Naive thymus-derived CD4-positive, alpha-beta T cell (primary cell): ENCODE measurements at regions not wholly inside any gene's neighbourhood (a gene's known extent, or its start where the extent isn't known, plus 50 kb on each side); places are given as distances from the start of the nearest gene placed in this dataset.
"Not testable (repeated sequence)": the region's sequence is repeated elsewhere in the genome, so short reads cannot be mapped to it uniquely, and the experiment has no call there.

ENCODE experiments used
- ATAC-seq: fragments of 150-1000 bp; cut with Tn5 transposase; 2 replicates; pipeline ENCODE4 v1.10.0; 2021; ENCODE audit warnings: mild to moderate bottlenecking, moderate library complexity
- CTCF ChIA-PET: fragments of 350-600 bp; sonication (Branson Sonifier 250); formaldehyde crosslinking; loops from one replicate; lab custom pipeline; 2021; ENCODE audit warnings: antibody characterized with exemption; lab: Charles Lee
- POLR2A ChIA-PET: fragments of 350-600 bp; sonication (Branson Sonifier 250); formaldehyde crosslinking; loops from one replicate; lab custom pipeline; 2021; ENCODE audit warnings: antibody characterized with exemption, inconsistent platforms; lab: Charles Lee
- DNase-seq, 9 donors: peaks; one replicate each; pipeline versions ENCODE4 v3.0.0 to v3.0.0-alpha.2; 2020 to 2022; ENCODE audit warnings: mixed read lengths in 1 of 9
- H3K27ac ChIP-seq: one replicate; pipeline ENCODE4 v1.7.0; 2013; ENCODE audit warnings: mild to moderate bottlenecking, low read depth, low read length, moderate library complexity
- H3K27me3 ChIP-seq, 2 donors: one replicate each; pipeline ENCODE4 v1.7.0; 2013; ENCODE audit warnings: low read length in 2 of 2, mild to moderate bottlenecking in 2 of 2, moderate library complexity in 2 of 2; ENCODE audit not compliant: control insufficient read depth in 2 of 2, insufficient read depth in 2 of 2
- H3K36me3 ChIP-seq, 3 experiments: 1 replicate in 2 of 3; 2 replicates in 1 of 3; pipeline ENCODE4 v1.7.0; 2013; ENCODE audit warnings: low read length in 3 of 3, mild to moderate bottlenecking in 3 of 3, moderate library complexity in 1 of 3; ENCODE audit not compliant: insufficient read depth in 3 of 3, control insufficient read depth in 2 of 3
- H3K4me1 ChIP-seq, 2 donors: one replicate each; pipeline ENCODE4 v1.7.0; 2013; ENCODE audit warnings: low read length in 2 of 2, mild to moderate bottlenecking in 2 of 2, moderate library complexity in 1 of 2; ENCODE audit not compliant: control insufficient read depth in 2 of 2, insufficient read depth in 2 of 2
- H3K4me3 ChIP-seq: 2 replicates; pipeline ENCODE4 v1.7.0; 2013; ENCODE audit warnings: mild to moderate bottlenecking, low read length
- H3K9me3 ChIP-seq, 3 experiments: 1 replicate in 2 of 3; 2 replicates in 1 of 3; pipeline ENCODE4 v1.7.0; 2013; ENCODE audit warnings: low read length in 3 of 3; ENCODE audit not compliant: control insufficient read depth in 2 of 3
- H3K27ac Mint-ChIP-seq, 9 donors: one replicate each; pipeline ENCODE4 v1.8.0; 2020 to 2022; ENCODE audit warnings: mixed read lengths in 9 of 9, mild to moderate bottlenecking in 8 of 9, moderate library complexity in 5 of 9, inconsistent platforms in 2 of 9
- H3K27me3 Mint-ChIP-seq, 5 donors: one replicate each; pipeline ENCODE4 v1.8.0; 2021 to 2022; ENCODE audit warnings: mixed read lengths in 5 of 5, mild to moderate bottlenecking in 1 of 5
- H3K36me3 Mint-ChIP-seq, 5 donors: one replicate each; pipeline ENCODE4 v1.8.0; 2020 to 2022; ENCODE audit warnings: mixed read lengths in 5 of 5, mild to moderate bottlenecking in 3 of 5, inconsistent platforms in 1 of 5
- H3K4me1 Mint-ChIP-seq, 7 donors: one replicate each; pipeline ENCODE4 v1.8.0; 2020 to 2022; ENCODE audit warnings: mixed read lengths in 7 of 7, mild to moderate bottlenecking in 3 of 7, inconsistent platforms in 1 of 7
- H3K4me3 Mint-ChIP-seq, 10 donors: one replicate each; pipeline ENCODE4 v1.8.0; 2020 to 2022; ENCODE audit warnings: mild to moderate bottlenecking in 10 of 10, mixed read lengths in 10 of 10, moderate library complexity in 6 of 10, inconsistent platforms in 2 of 10
- H3K9me3 Mint-ChIP-seq, 11 donors: one replicate each; pipeline ENCODE4 v1.8.0; 2020 to 2022; ENCODE audit warnings: mixed read lengths in 11 of 11, mild to moderate bottlenecking in 4 of 11, inconsistent platforms in 1 of 11, moderate library complexity in 1 of 11
- intact Hi-C, 2 donors: fragments of 100-400 bp; cut with micrococcal nuclease; formaldehyde crosslinking; loops; one replicate each; pipeline ENCODE4 v1.15.1; 2023

DNA sequence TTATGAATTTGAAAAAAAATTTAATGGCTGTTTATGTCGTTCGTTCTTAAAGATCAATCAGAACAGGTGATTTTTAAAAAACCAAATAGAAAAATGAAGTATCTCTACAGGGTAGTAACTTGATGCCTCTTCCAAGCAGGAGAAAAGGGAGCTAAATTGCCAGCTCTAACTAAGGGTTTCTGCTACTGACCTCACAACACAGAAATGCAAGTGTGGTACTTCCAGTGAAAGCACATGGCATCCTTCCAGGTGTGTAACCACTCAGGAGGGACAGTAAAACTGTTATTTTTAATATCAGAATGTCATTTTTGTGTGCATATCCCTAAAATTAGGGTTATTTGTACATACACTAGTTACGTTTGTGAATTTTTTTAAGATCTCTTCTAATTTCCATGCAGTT, 116.8 kb upstream of the ZCCHC13 start:
- ATAC-seq (no peak), DNase-seq (no peak)
- POLR2A ChIA-PET = no interaction called here
- Mint-ChIP-seq H3K9me3 (peaks cover 0 to 9% (median 0%) of the 10 kb centered on the region in 11 donors), H3K27ac (no peak overlapping the region), H3K4me1 (no peaks in the 10 kb centered on the region), H3K27me3 (no peaks in the 10 kb centered on the region), H3K4me3 (no peak overlapping the region), H3K36me3 (no peaks in the 10 kb centered on the region)
- intact Hi-C loops = no loop called here
- Histone ChIP-seq H3K4me3 (no peak overlapping the region), H3K4me1 (no peaks in the 10 kb centered on the region), H3K27me3 (no peaks in the 10 kb centered on the region), H3K9me3 (no peaks in the 10 kb centered on the region), H3K27ac (no peak overlapping the region), H3K36me3 (no peaks in the 10 kb centered on the region)
- CTCF ChIA-PET = no interaction called here

DNA sequence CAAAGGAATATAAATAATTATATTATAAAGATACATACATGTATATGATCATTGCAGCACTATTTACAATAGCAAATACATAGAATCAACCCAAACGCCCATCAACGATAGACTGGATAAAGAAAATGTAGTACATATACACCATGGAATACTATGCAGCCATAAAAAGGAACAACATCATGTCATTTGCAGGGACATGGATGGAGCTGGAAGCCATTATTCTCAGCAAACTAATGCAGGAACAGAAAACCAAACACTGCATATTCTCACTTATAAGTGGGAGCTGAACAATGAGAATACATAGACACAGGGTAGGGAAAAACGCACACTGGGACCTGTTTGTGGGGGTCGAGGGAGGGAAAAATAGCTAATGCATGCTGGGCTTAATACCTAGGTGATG, 120.9 kb upstream of the ZCCHC13 start:
- CTCF ChIA-PET, H3K36me3 ChIP-seq, H3K4me1 Mint-ChIP-seq, H3K27ac Mint-ChIP-seq, intact Hi-C loops, H3K4me3 ChIP-seq, H3K9me3 Mint-ChIP-seq, H3K36me3 Mint-ChIP-seq, DNase-seq, H3K27me3 ChIP-seq, H3K4me1 ChIP-seq, ATAC-seq, H3K27me3 Mint-ChIP-seq, H3K27ac ChIP-seq, POLR2A ChIA-PET, H3K9me3 ChIP-seq, H3K4me3 Mint-ChIP-seq: not testable (repeated sequence)

- POLR2A ChIA-PET, DNase-seq, H3K9me3 ChIP-seq, CTCF ChIA-PET, H3K9me3 Mint-ChIP-seq, H3K36me3 Mint-ChIP-seq, H3K4me1 Mint-ChIP-seq, ATAC-seq, H3K27ac ChIP-seq, H3K27me3 ChIP-seq, H3K4me3 ChIP-seq, H3K27me3 Mint-ChIP-seq, H3K4me3 Mint-ChIP-seq, intact Hi-C loops, H3K4me1 ChIP-seq, H3K36me3 ChIP-seq, H3K27ac Mint-ChIP-seq: not testable (repeated sequence)
Observed at GRCh38 chrX:74181976-74182375, 122.0 kb upstream of the ZCCHC13 start.

DNA sequence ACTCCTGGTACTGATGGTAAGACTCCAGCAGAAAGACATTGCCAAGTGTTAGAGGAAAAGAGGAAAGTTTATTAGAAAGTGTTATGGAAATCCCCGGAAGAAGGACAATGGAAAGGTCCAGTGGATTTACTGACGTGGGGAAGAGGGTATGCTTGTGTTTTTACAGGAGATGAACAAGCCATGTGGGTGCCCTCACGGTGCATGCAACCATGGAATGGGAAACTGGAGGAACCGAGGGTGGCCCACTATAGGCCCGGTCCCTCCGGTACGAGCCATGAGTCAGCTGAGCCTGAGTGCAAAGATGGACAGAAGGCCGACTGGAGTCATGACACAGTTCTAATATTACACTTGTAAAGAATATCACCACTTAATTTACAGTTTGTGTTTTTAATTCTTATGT, 123.3 kb upstream of the ZCCHC13 start:
- ChIA-PET POLR2A (no interaction called here), CTCF (no interaction called here)
- DNase-seq = no peak
- H3K27me3 ChIP-seq = no peaks in the 10 kb centered on the region
- Mint-ChIP-seq H3K36me3 (peaks cover 0 to 1% (median 0%) of the 10 kb centered on the region in 5 donors), H3K27ac (no peak overlapping the region), H3K4me3 (no peak overlapping the region), H3K9me3 (peaks cover 0 to under 1% (median 0%) of the 10 kb centered on the region in 11 donors), H3K4me1 (no peaks in the 10 kb centered on the region), H3K27me3 (no peaks in the 10 kb centered on the region)
- intact Hi-C loops = no loop called here
- H3K4me3 ChIP-seq = no peak overlapping the region
- H3K4me1 ChIP-seq = no peaks in the 10 kb centered on the region
- no peaks in the 10 kb centered on the region for H3K36me3 ChIP-seq
- ATAC-seq = no peak
- H3K9me3 ChIP-seq = no peaks in the 10 kb centered on the region
- H3K27ac ChIP-seq = no peak overlapping the region

- no peak for DNase-seq
- Mint-ChIP-seq H3K36me3 (peaks cover 0 to 8% (median 0%) of the 10 kb centered on the region in 5 donors), H3K27me3 (no peaks in the 10 kb centered on the region), H3K4me1 (no peaks in the 10 kb centered on the region), H3K9me3 (peaks cover 0 to 4% (median 0%) of the 10 kb centered on the region in 11 donors), H3K27ac (no peak overlapping the region), H3K4me3 (no peak overlapping the region)
- ATAC-seq = no peak
- Histone ChIP-seq H3K4me1 (no peaks in the 10 kb centered on the region), H3K9me3 (no peaks in the 10 kb centered on the region), H3K36me3 (no peaks in the 10 kb centered on the region), H3K27me3 (no peaks in the 10 kb centered on the region), H3K27ac (no peak overlapping the region), H3K4me3 (no peak overlapping the region)
- intact Hi-C loops = no loop called here
- POLR2A ChIA-PET = no interaction called here
- CTCF ChIA-PET = no interaction called here
Observed at GRCh38 chrX:74179990-74180389, 124.0 kb upstream of the ZCCHC13 start.

DNA sequence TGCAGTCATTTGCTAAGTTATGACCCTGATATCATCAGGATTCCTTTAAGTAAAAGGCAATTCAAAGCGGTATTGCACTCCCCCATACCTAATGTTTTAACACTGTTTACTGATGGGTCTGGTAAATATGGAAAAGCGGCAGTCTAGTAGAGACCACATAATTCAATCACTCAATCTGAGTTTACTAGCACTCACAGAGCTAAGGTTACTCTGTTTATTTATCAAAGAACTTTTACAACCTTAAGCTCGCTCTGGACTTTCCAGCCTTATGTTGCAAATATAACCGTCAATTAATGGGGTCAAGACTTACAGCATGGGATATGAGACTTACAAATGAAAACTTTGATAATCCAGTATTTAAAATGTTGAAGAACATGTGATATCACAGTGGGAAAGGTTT, 124.5 kb upstream of the ZCCHC13 start:
- H3K27me3 Mint-ChIP-seq = no peaks in the 10 kb centered on the region
- DNase-seq = no peak
- no peak overlapping the region for H3K4me3 Mint-ChIP-seq
- peaks cover 0 to 10% (median 0%) of the 10 kb centered on the region in 5 donors for H3K36me3 Mint-ChIP-seq
- Histone ChIP-seq H3K9me3 (no peaks in the 10 kb centered on the region), H3K4me1 (no peaks in the 10 kb centered on the region), H3K27me3 (no peaks in the 10 kb centered on the region), H3K36me3 (no peaks in the 10 kb centered on the region), H3K27ac (no peak overlapping the region), H3K4me3 (no peak overlapping the region)
- intact Hi-C loops = no loop called here
- H3K9me3 Mint-ChIP-seq = peaks cover 0 to 6% (median 0%) of the 10 kb centered on the region in 11 donors
- ATAC-seq = no peak
- no peak overlapping the region for H3K27ac Mint-ChIP-seq
- H3K4me1 Mint-ChIP-seq = no peaks in the 10 kb centered on the region
- ChIA-PET CTCF (no interaction called here), POLR2A (interaction anchor here (0.7 kb wide), 1 partner anchor 59 kb away, joined by 3 read pairs; no protein-coding TSS in a partner anchor)

DNA sequence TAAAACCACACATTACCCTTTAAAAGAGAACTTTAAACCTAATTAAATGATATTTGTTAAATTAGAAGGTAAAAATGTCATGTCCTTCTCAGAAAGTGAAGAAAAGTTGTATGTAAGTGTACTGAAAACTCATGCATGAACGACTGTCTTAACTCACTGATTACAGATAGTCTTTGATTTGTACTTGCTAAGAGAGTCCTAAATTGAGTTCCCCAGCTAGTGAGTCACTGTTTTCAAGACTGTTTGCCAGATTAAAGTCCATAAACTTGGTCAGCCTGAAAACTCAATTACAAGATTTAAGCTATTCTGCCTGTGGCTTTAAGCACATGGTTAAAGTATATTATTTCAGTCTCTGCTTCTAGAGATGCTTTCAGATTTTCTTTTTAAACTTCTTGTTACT, 124.9 kb upstream of the ZCCHC13 start:
- intact Hi-C loops = no loop called here
- peaks cover 0 to 10% (median 0%) of the 10 kb centered on the region in 11 donors for H3K9me3 Mint-ChIP-seq
- H3K27me3 Mint-ChIP-seq = no peaks in the 10 kb centered on the region
- Histone ChIP-seq H3K27me3 (no peaks in the 10 kb centered on the region), H3K4me3 (no peak overlapping the region), H3K27ac (no peak overlapping the region), H3K4me1 (no peaks in the 10 kb centered on the region), H3K9me3 (no peaks in the 10 kb centered on the region), H3K36me3 (no peaks in the 10 kb centered on the region)
- no peak for DNase-seq
- ATAC-seq = no peak
- H3K4me3 Mint-ChIP-seq = no peak overlapping the region
- H3K36me3 Mint-ChIP-seq = peaks cover 0 to 14% (median 0%) of the 10 kb centered on the region in 5 donors
- ChIA-PET CTCF (no interaction called here), POLR2A (interaction anchor here (0.7 kb wide), 1 partner anchor 59 kb away, joined by 3 read pairs; no protein-coding TSS in a partner anchor)
- no peak overlapping the region for H3K27ac Mint-ChIP-seq
- no peaks in the 10 kb centered on the region for H3K4me1 Mint-ChIP-seq
